Spleen (tissue), 7 donors: ENCODE measurements at regions not wholly inside any gene's neighbourhood (a gene's known extent, or its start where the extent isn't known, plus 50 kb on each side); places are given as distances from the start of the nearest gene placed in this dataset.

ENCODE experiments used
- POLR2A ChIP-seq, 3 donors: fragments of 450-650 bp; IDR thresholded peaks; one replicate each; pipeline ENCODE4 v1.5.1; 2017; ENCODE audit warnings: antibody characterized with exemption in 3 of 3, mild to moderate bottlenecking in 1 of 3
- POLR2AphosphoS5 ChIP-seq, 3 donors: sonication (generic); formaldehyde crosslinking; IDR thresholded peaks; one replicate each; pipeline ENCODE4 v1.5.1; 2017; ENCODE audit warnings: antibody characterized with exemption in 3 of 3
- TF ChIP-seq, protein P1 (sequence below), 11 experiments: fragments of 200-600 bp in 7 of 11; fragments of 450-650 bp in 4 of 11; sonication (generic) in 4 of 11; IDR thresholded peaks in 8 of 11; conservative IDR thresholded peaks in 3 of 11; 1 replicate in 7 of 11; 2 replicates in 4 of 11; pipeline versions ENCODE4 v1.4.0 to v1.8.0; 2016 to 2021; ENCODE audit warnings: antibody characterized with exemption in 11 of 11, inconsistent platforms in 4 of 11, mild to moderate bottlenecking in 1 of 11
- donor health status: DM: no; HTN: no; CAD: no; lungs with moderate emphysema.
- donor health status: DM: no; HTN: no; CAD: no.
- donor health status: DM: no; HTN: no; CAD: no.

DNA sequence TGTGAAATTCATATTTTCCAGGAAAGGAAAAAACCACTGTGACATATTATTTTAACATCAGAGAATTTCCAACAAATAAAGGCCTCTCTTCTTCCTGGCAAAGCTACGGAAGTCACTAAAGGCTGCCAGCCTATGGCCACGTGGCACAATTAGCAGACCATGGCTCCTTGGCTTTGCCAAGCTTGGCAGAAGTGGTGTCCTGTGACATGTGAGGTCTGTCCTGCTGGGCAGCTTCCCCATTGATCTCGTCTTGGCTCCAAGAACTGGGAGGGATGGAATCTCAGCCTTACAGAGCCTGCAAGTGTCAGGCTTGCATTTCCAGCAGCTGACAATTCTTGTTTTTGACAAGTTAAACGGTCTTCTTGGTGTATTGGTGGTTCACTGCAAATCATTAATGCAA lies 226.9 kb upstream of the THSD7B start:
- no peak for TF ChIP-seq POLR2AphosphoS5 (IDR thresholded peaks at IDR 0.05)
- TF ChIP-seq, protein P1, sequence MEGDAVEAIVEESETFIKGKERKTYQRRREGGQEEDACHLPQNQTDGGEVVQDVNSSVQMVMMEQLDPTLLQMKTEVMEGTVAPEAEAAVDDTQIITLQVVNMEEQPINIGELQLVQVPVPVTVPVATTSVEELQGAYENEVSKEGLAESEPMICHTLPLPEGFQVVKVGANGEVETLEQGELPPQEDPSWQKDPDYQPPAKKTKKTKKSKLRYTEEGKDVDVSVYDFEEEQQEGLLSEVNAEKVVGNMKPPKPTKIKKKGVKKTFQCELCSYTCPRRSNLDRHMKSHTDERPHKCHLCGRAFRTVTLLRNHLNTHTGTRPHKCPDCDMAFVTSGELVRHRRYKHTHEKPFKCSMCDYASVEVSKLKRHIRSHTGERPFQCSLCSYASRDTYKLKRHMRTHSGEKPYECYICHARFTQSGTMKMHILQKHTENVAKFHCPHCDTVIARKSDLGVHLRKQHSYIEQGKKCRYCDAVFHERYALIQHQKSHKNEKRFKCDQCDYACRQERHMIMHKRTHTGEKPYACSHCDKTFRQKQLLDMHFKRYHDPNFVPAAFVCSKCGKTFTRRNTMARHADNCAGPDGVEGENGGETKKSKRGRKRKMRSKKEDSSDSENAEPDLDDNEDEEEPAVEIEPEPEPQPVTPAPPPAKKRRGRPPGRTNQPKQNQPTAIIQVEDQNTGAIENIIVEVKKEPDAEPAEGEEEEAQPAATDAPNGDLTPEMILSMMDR (IDR thresholded peaks at IDR 0.05 in 8 of 11, conservative IDR thresholded peaks at IDR 0.05 in 3 of 11) = no peak
- TF ChIP-seq POLR2A (IDR thresholded peaks at IDR 0.05) = no peak
